Common myeloid progenitor, CD34-positive (primary cell): ENCODE measurements at regions not wholly inside any gene's neighbourhood (a gene's known extent, or its start where the extent isn't known, plus 50 kb on each side); places are given as distances from the start of the nearest gene placed in this dataset.

Experiments
- CTCF ChIA-PET: fragments of 350-600 bp; sonication (Branson Sonifier 250); formaldehyde crosslinking; loops from one replicate; lab custom pipeline; 2021; ENCODE audit warnings: antibody characterized with exemption; lab: Charles Lee
- POLR2A ChIA-PET: fragments of 350-600 bp; sonication (Branson Sonifier 250); formaldehyde crosslinking; loops from one replicate; lab custom pipeline; 2021; ENCODE audit warnings: antibody characterized with exemption; lab: Charles Lee
- DNase-seq, 3 donors: peaks; one replicate each; pipeline versions ENCODE4 v3.0.0 to v3.0.0-alpha.2; 2013
- H3K27ac ChIP-seq, 2 experiments: 1 replicate in 1 of 2; 2 replicates in 1 of 2; pipeline ENCODE4 v1.7.0; 2013; ENCODE audit warnings: inconsistent platforms in 2 of 2, low read length in 2 of 2, mild to moderate bottlenecking in 2 of 2, low read depth in 1 of 2, moderate library complexity in 1 of 2; ENCODE audit not compliant: severe bottlenecking in 2 of 2, insufficient read depth in 1 of 2, poor library complexity in 1 of 2
- H3K27me3 ChIP-seq, 5 experiments: replicated peaks in 2 of 5; 1 replicate in 3 of 5; 2 replicates in 2 of 5; pipeline versions ENCODE4 v1.6.1 to v1.7.0; 2013; ENCODE audit warnings: low read length in 4 of 5, mild to moderate bottlenecking in 2 of 5, moderate library complexity in 2 of 5, inconsistent platforms in 1 of 5; ENCODE audit not compliant: insufficient read depth in 5 of 5, control insufficient read depth in 4 of 5
- H3K36me3 ChIP-seq, 4 experiments: 1 replicate in 2 of 4; 2 replicates in 2 of 4; pipeline versions ENCODE4 v1.6.1 to v1.7.0; 2013; ENCODE audit warnings: low read length in 3 of 4, control low read depth in 1 of 4, mild to moderate bottlenecking in 1 of 4; ENCODE audit not compliant: control insufficient read depth in 4 of 4, insufficient read depth in 4 of 4
- H3K4me1 ChIP-seq, 4 experiments: 1 replicate in 3 of 4; 2 replicates in 1 of 4; pipeline versions ENCODE4 v1.6.1 to v1.7.1; 2013; ENCODE audit warnings: low read length in 3 of 4, mild to moderate bottlenecking in 3 of 4, control low read depth in 1 of 4, inconsistent platforms in 1 of 4, moderate library complexity in 1 of 4; ENCODE audit not compliant: control insufficient read depth in 4 of 4, insufficient read depth in 4 of 4; ENCODE audit errors: control extremely low read depth in 1 of 4
- H3K4me3 ChIP-seq, 7 experiments: 1 replicate in 4 of 7; 2 replicates in 3 of 7; pipeline versions ENCODE4 v1.5.1 to v1.7.0; 2013; ENCODE audit warnings: mild to moderate bottlenecking in 7 of 7, low read length in 6 of 7, moderate library complexity in 6 of 7, inconsistent platforms in 2 of 7, low read depth in 2 of 7, control low read depth in 1 of 7; ENCODE audit not compliant: insufficient read depth in 4 of 7, control insufficient read depth in 1 of 7; ENCODE audit errors: extremely low read depth in 1 of 7
- H3K9me3 ChIP-seq, 5 experiments: 1 replicate in 4 of 5; 2 replicates in 1 of 5; pipeline versions ENCODE4 v1.6.1 to v1.7.1; 2013; ENCODE audit warnings: low read length in 4 of 5, mild to moderate bottlenecking in 2 of 5, inconsistent platforms in 1 of 5, low read depth in 1 of 5, moderate library complexity in 1 of 5; ENCODE audit not compliant: control insufficient read depth in 4 of 5, insufficient read depth in 2 of 5; ENCODE audit errors: control extremely low read depth in 1 of 5
- WGBS: methylation state at CpG from one replicate; pipeline ENCODE4 v1.1.5; 2013; ENCODE audit not compliant: insufficient coverage; 5-methylcytosine and 5-hydroxymethylcytosine counted together

DNA sequence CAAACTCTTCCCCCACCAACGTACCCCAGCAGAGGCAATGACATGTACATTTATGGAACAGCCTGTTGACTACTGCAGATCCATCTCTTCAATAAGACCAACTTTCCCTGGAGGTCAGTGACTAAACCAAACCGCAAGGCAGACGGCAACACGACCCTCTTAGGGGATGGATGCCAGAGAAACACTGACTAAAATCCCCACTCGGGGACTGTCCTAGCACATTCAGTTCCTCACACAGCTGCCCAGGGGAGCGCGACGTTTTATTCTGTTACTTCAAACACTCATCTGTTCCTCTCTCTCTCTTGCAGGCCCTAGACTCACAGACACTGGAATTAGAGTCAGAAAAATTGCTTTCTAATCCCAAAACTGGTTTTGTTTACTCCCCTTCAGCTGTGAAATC lies 146.5 kb upstream of the PRSS1 start:
- Histone ChIP-seq H3K36me3 (no peaks in the 10 kb centered on the region), H3K27me3 (no peaks in the 10 kb centered on the region), H3K4me3 (no peak overlapping the region), H3K27ac (no peak overlapping the region), H3K9me3 (no peaks in the 10 kb centered on the region), H3K4me1 (peaks cover 4 to 29% (median 23%) of the 10 kb centered on the region in 4 experiments)
- WGBS = 82% methylated on average over 7 of the region's 8 CpGs
- ChIA-PET POLR2A (no interaction called here), CTCF (interaction anchor here (0.8 to 9.1 kb wide), 13 partner anchors 15 to 277 kb away, joined by 3 to 75 read pairs (median 8); no protein-coding TSS in a partner anchor)
- DNase-seq = no peak

DNA sequence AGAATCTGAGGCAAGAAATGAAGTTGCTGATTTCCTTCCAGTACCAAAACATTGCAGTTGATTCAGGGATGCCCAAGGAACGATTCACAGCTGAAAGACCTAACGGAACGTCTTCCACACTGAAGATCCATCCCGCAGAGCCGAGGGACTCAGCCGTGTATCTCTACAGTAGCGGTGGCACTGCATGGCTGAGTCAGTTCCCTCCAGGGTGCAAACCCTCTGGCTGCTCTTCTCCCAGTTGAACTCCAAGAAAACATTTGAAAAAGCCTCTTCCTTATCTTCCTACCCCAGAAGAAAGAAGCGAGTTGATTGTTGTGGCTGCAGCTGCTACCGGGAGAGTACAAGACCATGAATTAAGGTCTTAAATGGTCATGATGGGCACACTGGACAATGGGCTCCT lies 147.1 kb upstream of the PRSS1 start:
- no peaks in the 10 kb centered on the region for H3K36me3 ChIP-seq
- peaks cover 8 to 30% (median 23%) of the 10 kb centered on the region in 4 experiments for H3K4me1 ChIP-seq
- no peaks in the 10 kb centered on the region for H3K27me3 ChIP-seq
- ChIA-PET POLR2A (no interaction called here), CTCF (interaction anchor here (0.8 to 9.1 kb wide), 9 partner anchors 14 to 210 kb away, joined by 3 to 75 read pairs (median 16); no protein-coding TSS in a partner anchor)
- H3K4me3 ChIP-seq = no peak overlapping the region
- no peak overlapping the region for H3K27ac ChIP-seq
- no peaks in the 10 kb centered on the region for H3K9me3 ChIP-seq
- DNase-seq = no peak
- WGBS = 97% methylated on average over 7 of the region's 9 CpGs

DNA sequence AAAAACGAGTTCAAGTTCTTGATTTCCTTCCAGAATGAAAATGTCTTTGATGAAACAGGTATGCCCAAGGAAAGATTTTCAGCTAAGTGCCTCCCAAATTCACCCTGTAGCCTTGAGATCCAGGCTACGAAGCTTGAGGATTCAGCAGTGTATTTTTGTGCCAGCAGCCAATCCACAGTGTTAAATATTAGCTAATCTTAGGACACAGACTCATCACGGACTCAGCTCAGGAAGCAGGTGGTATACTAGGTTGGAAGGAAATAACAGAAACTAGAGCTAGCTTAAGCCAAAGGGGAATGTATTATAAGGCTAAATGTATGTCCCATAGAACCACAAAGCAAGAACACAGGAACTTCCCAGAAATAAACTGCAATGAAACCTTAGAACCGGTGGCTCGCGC lies 151.0 kb upstream of the PRSS1 start:
- CTCF ChIA-PET = interaction anchor here (1.0 to 2.7 kb wide), 13 partner anchors 10 to 213 kb away, joined by 3 to 24 read pairs (median 4); no protein-coding TSS in a partner anchor
- Histone ChIP-seq H3K4me1 (peaks cover 8 to 32% (median 27%) of the 10 kb centered on the region in 4 experiments), H3K27me3 (no peaks in the 10 kb centered on the region), H3K4me3 (no peak overlapping the region), H3K36me3 (no peaks in the 10 kb centered on the region), H3K27ac (peak overlapping the region in 1 of 2 experiments; percentile 7), H3K9me3 (no peaks in the 10 kb centered on the region)
- peak in 2 of 3 donors; percentile 86 to 91 for DNase-seq
- POLR2A ChIA-PET = no interaction called here
- 17% methylated on average over 2 of the region's 6 CpGs for WGBS

DNA sequence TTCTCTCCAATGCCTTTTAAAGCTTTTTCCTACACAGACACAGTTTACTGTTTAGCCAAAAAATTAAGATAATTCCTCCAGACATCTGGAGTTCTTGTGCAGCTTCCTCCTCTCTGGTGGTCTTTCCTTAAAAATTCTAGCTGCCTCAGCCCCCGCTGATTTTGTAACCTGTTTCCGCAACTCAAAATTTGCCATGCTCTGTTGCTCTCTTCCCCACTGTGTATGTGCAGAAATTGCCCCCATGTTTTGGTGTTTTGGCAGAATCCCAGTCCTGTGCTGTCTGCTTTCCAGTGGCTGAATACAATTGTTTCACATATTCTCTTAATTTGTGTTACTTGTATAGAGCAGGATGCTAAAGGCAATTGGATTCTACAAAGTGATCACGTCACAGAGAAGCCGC lies 151.7 kb upstream of the PRSS1 start:
- no peaks in the 10 kb centered on the region for H3K36me3 ChIP-seq
- 100% methylated on average over 4 of the region's 4 CpGs for WGBS
- H3K9me3 ChIP-seq = no peaks in the 10 kb centered on the region
- no peaks in the 10 kb centered on the region for H3K27me3 ChIP-seq
- no peak overlapping the region for H3K27ac ChIP-seq
- CTCF ChIA-PET = interaction anchor here (0.8 to 2.7 kb wide), 19 partner anchors 10 to 404 kb away, joined by 3 to 24 read pairs (median 4); no protein-coding TSS in a partner anchor
- POLR2A ChIA-PET = no interaction called here
- H3K4me3 ChIP-seq = no peak overlapping the region
- peaks cover 8 to 34% (median 29%) of the 10 kb centered on the region in 4 experiments for H3K4me1 ChIP-seq
- no peak for DNase-seq

DNA sequence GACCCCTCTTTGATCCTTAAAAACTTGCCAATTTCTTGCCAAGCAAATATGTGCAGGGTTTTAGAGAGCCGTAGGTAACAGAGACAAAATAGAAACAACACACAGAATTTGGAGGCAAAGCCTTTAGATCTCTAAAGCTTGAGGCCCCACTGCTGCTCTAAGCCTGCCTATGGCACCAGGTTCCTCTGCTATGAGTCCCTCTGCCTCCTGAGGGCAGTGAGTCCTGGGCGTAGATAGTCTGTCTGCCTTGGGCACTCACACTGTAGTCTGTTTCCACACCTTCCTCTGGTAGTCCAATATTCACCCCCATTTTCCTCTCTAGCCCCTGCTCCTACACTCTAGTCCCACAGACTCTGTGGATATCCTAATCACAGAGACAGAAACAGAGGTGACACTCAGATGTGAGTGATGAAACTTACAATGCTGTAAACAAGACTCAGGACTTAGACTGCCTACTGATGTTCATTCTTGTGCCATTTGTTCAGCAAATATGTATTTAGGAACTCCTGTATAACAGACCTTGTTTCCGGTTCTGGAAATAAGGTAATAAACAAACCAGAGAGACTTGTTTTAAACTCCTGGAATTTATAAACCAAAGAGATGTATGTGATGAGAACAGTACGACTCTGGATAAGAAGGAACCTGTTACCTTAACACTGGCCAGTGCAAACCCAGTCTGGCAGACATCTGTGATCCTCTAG lies 153.3 kb upstream of the PRSS1 start:
- WGBS = 100% methylated on average over 2 of the region's 4 CpGs
- Histone ChIP-seq H3K27me3 (no peaks in the 10 kb centered on the region), H3K4me1 (peaks cover 8 to 34% (median 28%) of the 10 kb centered on the region in 4 experiments), H3K9me3 (no peaks in the 10 kb centered on the region), H3K27ac (no peak overlapping the region), H3K4me3 (no peak overlapping the region), H3K36me3 (no peaks in the 10 kb centered on the region)
- CTCF ChIA-PET = interaction anchor here (0.9 to 2.7 kb wide), 14 partner anchors 8 to 406 kb away, joined by 3 to 24 read pairs (median 4); no protein-coding TSS in a partner anchor
- POLR2A ChIA-PET = no interaction called here
- DNase-seq = no peak

DNA sequence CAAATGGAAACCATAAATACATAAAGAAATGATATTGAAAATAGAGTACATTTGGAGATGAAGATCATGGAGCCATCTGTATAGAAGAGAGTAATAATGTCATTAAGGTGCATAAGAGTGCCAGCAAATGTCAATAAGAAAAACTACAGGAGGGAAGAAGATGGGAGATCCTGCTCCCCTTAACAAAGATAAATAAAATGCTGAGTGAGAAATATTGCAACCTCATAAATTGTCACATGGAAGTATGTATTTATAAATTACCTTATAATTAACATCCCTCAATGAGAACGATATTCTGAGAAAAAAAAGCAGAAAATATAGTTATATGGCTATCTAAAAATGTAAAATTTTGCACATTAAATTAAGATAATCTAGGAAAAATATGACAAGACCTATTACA lies 155.2 kb upstream of the PRSS1 start:
- H3K4me1 ChIP-seq = peaks cover 8 to 32% (median 23%) of the 10 kb centered on the region in 4 experiments
- H3K27me3 ChIP-seq = no peaks in the 10 kb centered on the region
- no peaks in the 10 kb centered on the region for H3K36me3 ChIP-seq
- ChIA-PET POLR2A (no interaction called here), CTCF (interaction anchor here (0.7 to 2.5 kb wide), 10 partner anchors 9 to 153 kb away, joined by 3 to 15 read pairs (median 4); no protein-coding TSS in a partner anchor)
- H3K4me3 ChIP-seq = no peak overlapping the region
- H3K9me3 ChIP-seq = no peaks in the 10 kb centered on the region
- no CpG with 5 or more reads among the region's 1 CpG for WGBS
- no peak overlapping the region for H3K27ac ChIP-seq
- no peak for DNase-seq

DNA sequence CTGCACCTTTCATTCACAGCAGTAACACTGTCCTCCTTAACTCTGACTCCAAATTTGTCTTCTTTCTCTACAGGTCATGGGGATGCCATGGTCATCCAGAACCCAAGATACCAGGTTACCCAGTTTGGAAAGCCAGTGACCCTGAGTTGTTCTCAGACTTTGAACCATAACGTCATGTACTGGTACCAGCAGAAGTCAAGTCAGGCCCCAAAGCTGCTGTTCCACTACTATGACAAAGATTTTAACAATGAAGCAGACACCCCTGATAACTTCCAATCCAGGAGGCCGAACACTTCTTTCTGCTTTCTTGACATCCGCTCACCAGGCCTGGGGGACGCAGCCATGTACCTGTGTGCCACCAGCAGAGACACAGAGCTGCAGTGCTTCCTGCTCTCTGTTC lies 156.2 kb upstream of the PRSS1 start:
- Histone ChIP-seq H3K4me3 (no peak overlapping the region), H3K27me3 (no peaks in the 10 kb centered on the region), H3K9me3 (no peaks in the 10 kb centered on the region), H3K4me1 (peaks cover 7 to 25% (median 14%) of the 10 kb centered on the region in 4 experiments), H3K27ac (no peak overlapping the region), H3K36me3 (no peaks in the 10 kb centered on the region)
- WGBS = 100% methylated on average over 4 of the region's 4 CpGs
- CTCF ChIA-PET = interaction anchor here (2.5 to 6.9 kb wide), 2 partner anchors 13 to 33 kb away, joined by 9 to 80 read pairs; no protein-coding TSS in a partner anchor
- DNase-seq = no peak
- POLR2A ChIA-PET = no interaction called here
